ENCODE measurements at regions not wholly inside any gene's neighbourhood (a gene's known extent, or its start where the extent isn't known, plus 50 kb on each side); places are given as distances from the start of the nearest gene placed in this dataset.

- H3K36me3 ChIP-seq, result no peaks in the 10 kb centered on the region
- H3K4me1 ChIP-seq, result no peaks in the 10 kb centered on the region
- no peaks in the 10 kb centered on the region for H3K9me3 ChIP-seq
- TF ChIP-seq POLR2A (IDR thresholded peaks at IDR 0.05) (no peak), CTCF (IDR thresholded peaks at IDR 0.05) (no peak)
- no peak overlapping the region for H3K4me3 ChIP-seq
- intact Hi-C loops (cut with DNase I), result no loop called here
- H3K27ac ChIP-seq, result no peak overlapping the region
- no peak for DNase-seq
- WGBS, 2 donors, result 64 to 84% methylated on average over 1 of the region's 1 CpG
- peaks cover 0 to 13% (median 0%) of the 10 kb centered on the region in 4 donors for H3K27me3 ChIP-seq
Observed at GRCh38 chr7:142594078-142594477, 155.2 kb upstream of the PRSS1 start.

GRCh38 chr7:142593106-142593505 lies 156.2 kb upstream of the PRSS1 start:
- H3K27ac ChIP-seq, result no peak overlapping the region
- no peaks in the 10 kb centered on the region for H3K9me3 ChIP-seq
- H3K36me3 ChIP-seq, result no peaks in the 10 kb centered on the region
- no peak for DNase-seq
- no peak overlapping the region for H3K4me3 ChIP-seq
- no peaks in the 10 kb centered on the region for H3K4me1 ChIP-seq
- 78 to 87% methylated on average over 4 of the region's 4 CpGs for WGBS, 2 donors
- intact Hi-C loops (cut with DNase I), result no loop called here
- H3K27me3 ChIP-seq, result peaks cover 0 to 10% (median 0%) of the 10 kb centered on the region in 4 donors
- TF ChIP-seq POLR2A (IDR thresholded peaks at IDR 0.05) (no peak), CTCF (IDR thresholded peaks at IDR 0.05) (no peak)

GRCh38 chr7:142592664-142593063 lies 156.6 kb upstream of the PRSS1 start:
- WGBS, 2 donors, result 57 to 70% methylated on average over 3 of the region's 3 CpGs
- intact Hi-C loops (cut with DNase I), result no loop called here
- H3K27ac ChIP-seq, result no peak overlapping the region
- peaks cover 0 to 6% (median 0%) of the 10 kb centered on the region in 4 donors for H3K27me3 ChIP-seq
- no peaks in the 10 kb centered on the region for H3K36me3 ChIP-seq
- H3K4me1 ChIP-seq, result no peaks in the 10 kb centered on the region
- TF ChIP-seq CTCF (IDR thresholded peaks at IDR 0.05), result no peak
- no peak for TF ChIP-seq POLR2A (IDR thresholded peaks at IDR 0.05)
- no peak overlapping the region for H3K4me3 ChIP-seq
- DNase-seq, result no peak
- no peaks in the 10 kb centered on the region for H3K9me3 ChIP-seq

- Histone ChIP-seq H3K27ac (no peak overlapping the region), H3K27me3 (peaks cover 0 to 2% (median 0%) of the 10 kb centered on the region in 4 donors), H3K36me3 (no peaks in the 10 kb centered on the region), H3K4me3 (no peak overlapping the region), H3K9me3 (no peaks in the 10 kb centered on the region), H3K4me1 (no peaks in the 10 kb centered on the region)
- no peak for TF ChIP-seq CTCF (IDR thresholded peaks at IDR 0.05)
- TF ChIP-seq POLR2A (IDR thresholded peaks at IDR 0.05), result no peak
- DNase-seq, result no peak
- intact Hi-C loops (cut with DNase I), result no loop called here
- WGBS, 2 donors, result 93 to 98% methylated on average over 2 of the region's 2 CpGs
Observed at GRCh38 chr7:142592231-142592630, 157.0 kb upstream of the PRSS1 start.

GRCh38 chr7:142590830-142591457 lies 158.3 kb upstream of the PRSS1 start:
- Histone ChIP-seq H3K27me3 (no peaks in the 10 kb centered on the region), H3K9me3 (no peaks in the 10 kb centered on the region), H3K4me1 (no peaks in the 10 kb centered on the region), H3K4me3 (no peak overlapping the region), H3K27ac (no peak overlapping the region), H3K36me3 (no peaks in the 10 kb centered on the region)
- intact Hi-C loops (cut with DNase I), result no loop called here
- TF ChIP-seq CTCF (IDR thresholded peaks at IDR 0.05) (no peak), POLR2A (IDR thresholded peaks at IDR 0.05) (no peak)
- DNase-seq, result no peak
- 52 to 60% methylated on average over 2 of the region's 2 CpGs for whole genome bisulfite sequencing, 2 donors
